ENCODE measurements at regions not wholly inside any gene's neighbourhood (a gene's known extent, or its start where the extent isn't known, plus 50 kb on each side); places are given as distances from the start of the nearest gene placed in this dataset.

GRCh38 chr3:153783106-153783505 lies 338.1 kb upstream of the ARHGEF26 start (continued):
- no peak for TF ChIP-seq ZNF202 (tag by site-specific recombination; IDR thresholded peaks at IDR 0.05; ENCODE audit: borderline replicate concordance)
- TF ChIP-seq ZNF791 (tag by site-specific recombination; IDR thresholded peaks at IDR 0.05), result no peak

DNA sequence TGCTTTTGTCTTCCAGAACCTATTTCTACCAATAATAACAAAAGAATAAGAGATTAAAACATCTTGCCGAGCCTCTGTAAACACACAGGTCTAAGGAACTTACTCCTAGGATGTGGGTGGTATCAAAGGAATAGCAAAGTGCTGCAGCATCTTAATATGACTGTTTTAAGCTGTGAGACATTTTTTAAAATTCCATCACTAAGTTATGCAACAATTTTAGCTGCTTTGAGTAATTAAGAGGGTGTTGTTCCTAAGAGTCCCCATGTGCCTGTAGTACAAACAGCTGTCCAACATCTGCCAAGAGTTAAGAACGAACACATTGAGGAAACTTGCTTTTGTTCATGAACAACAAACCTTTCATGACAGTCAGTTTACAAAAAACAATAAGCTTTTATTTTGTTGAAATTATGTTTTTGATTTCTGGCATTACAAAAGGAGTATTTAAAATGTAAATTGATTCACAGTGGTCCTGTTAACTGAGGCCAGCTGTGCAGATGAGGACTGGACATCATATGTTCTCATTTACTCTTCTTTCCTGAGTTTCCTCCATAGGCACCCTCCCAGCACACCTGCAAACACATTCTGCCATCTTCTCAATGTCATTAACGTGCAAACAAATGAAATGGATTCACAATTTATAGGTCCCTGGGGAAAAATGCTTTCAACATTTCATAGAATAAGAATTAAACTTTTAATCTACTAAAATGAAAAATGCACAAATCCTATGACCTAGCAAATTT lies 337.3 kb upstream of the ARHGEF26 start:
- no peaks in the 10 kb centered on the region for H3K4me1 ChIP-seq (ENCODE audit: control insufficient read depth, insufficient read depth, low read length)
- CTCF ChIA-PET, result no interaction called here
- no peak overlapping the region for H3K4me3 ChIP-seq (ENCODE audit: low read depth, low read length)
- H3K9me3 ChIP-seq (ENCODE audit: control insufficient read depth, insufficient read depth, low read depth, low read length), result no peaks in the 10 kb centered on the region
- TF ChIP-seq ZNF341 (tag by site-specific recombination; IDR thresholded peaks at IDR 0.05; ENCODE audit: low read depth), result no peak
- no peak for TF ChIP-seq ZNF366 (tag by site-specific recombination; conservative IDR thresholded peaks at IDR 0.05)
- no peak for TF ChIP-seq ZFP37 (tag by site-specific recombination; IDR thresholded peaks at IDR 0.05)
- TF ChIP-seq GLI2 (tag by site-specific recombination; IDR thresholded peaks at IDR 0.05; ENCODE audit: borderline replicate concordance, low read depth), result no peak
- TF ChIP-seq, protein P1, sequence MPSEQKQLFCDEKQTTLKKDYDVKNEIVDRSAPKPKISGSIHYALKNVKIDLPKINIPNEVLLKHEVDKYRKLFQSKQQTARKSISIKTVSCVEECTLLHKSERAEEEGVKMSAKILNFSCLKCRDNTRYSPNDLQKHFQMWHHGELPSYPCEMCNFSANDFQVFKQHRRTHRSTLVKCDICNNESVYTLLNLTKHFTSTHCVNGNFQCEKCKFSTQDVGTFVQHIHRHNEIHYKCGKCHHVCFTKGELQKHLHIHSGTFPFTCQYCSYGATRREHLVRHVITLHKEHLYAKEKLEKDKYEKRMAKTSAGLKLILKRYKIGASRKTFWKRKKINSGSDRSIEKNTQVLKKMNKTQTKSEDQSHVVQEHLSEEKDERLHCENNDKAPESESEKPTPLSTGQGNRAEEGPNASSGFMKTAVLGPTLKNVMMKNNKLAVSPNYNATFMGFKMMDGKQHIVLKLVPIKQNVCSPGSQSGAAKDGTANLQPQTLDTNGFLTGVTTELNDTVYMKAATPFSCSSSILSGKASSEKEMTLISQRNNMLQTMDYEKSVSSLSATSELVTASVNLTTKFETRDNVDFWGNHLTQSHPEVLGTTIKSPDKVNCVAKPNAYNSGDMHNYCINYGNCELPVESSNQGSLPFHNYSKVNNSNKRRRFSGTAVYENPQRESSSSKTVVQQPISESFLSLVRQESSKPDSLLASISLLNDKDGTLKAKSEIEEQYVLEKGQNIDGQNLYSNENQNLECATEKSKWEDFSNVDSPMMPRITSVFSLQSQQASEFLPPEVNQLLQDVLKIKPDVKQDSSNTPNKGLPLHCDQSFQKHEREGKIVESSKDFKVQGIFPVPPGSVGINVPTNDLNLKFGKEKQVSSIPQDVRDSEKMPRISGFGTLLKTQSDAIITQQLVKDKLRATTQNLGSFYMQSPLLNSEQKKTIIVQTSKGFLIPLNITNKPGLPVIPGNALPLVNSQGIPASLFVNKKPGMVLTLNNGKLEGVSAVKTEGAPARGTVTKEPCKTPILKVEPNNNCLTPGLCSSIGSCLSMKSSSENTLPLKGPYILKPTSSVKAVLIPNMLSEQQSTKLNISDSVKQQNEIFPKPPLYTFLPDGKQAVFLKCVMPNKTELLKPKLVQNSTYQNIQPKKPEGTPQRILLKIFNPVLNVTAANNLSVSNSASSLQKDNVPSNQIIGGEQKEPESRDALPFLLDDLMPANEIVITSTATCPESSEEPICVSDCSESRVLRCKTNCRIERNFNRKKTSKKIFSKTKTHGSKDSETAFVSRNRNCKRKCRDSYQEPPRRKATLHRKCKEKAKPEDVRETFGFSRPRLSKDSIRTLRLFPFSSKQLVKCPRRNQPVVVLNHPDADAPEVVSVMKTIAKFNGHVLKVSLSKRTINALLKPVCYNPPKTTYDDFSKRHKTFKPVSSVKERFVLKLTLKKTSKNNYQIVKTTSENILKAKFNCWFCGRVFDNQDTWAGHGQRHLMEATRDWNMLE (tag by site-specific recombination; conservative IDR thresholded peaks at IDR 0.05; ENCODE audit: low read depth), result no peak
- TF ChIP-seq ZNF416 (tag by site-specific recombination; IDR thresholded peaks at IDR 0.05), result no peak
- no peak for TF ChIP-seq KLF8 (tag by site-specific recombination; IDR thresholded peaks at IDR 0.05)
- no peak for TF ChIP-seq ZNF211 (tag by site-specific recombination; IDR thresholded peaks at IDR 0.05; ENCODE audit: low read depth)
- no peak for TF ChIP-seq YY1 (tag by site-specific recombination; IDR thresholded peaks at IDR 0.05)
- TF ChIP-seq ZNF16 (tag by site-specific recombination; IDR thresholded peaks at IDR 0.05; ENCODE audit: low read depth), result no peak
- TF ChIP-seq ZNF549 (tag by site-specific recombination; IDR thresholded peaks at IDR 0.05), result no peak
- no peak for TF ChIP-seq ZNF292 (tag by site-specific recombination; IDR thresholded peaks at IDR 0.05; ENCODE audit: borderline replicate concordance, low read depth)
- TF ChIP-seq ZNF155 (tag by site-specific recombination; IDR thresholded peaks at IDR 0.05), result no peak
- TF ChIP-seq ZNF768 (tag by site-specific recombination; IDR thresholded peaks at IDR 0.05), result no peak
- no peak overlapping the region for H3K27ac ChIP-seq (ENCODE audit: extremely low read depth, low read depth, low read length)
- H3K36me3 ChIP-seq (ENCODE audit: control insufficient read depth in 2 of 2, insufficient read depth in 1 of 2, low read length in 2 of 2), result no peaks in the 10 kb centered on the region
- POLR2A ChIA-PET, result interaction anchor here (0.6 kb wide), 1 partner anchor 1515 kb away, joined by 3 read pairs; no protein-coding TSS in a partner anchor

- Histone ChIP-seq H3K27ac (ENCODE audit: extremely low read depth, low read depth, low read length) (no peak overlapping the region), H3K4me3 (ENCODE audit: low read depth, low read length) (no peak overlapping the region), H3K36me3 (ENCODE audit: control insufficient read depth in 2 of 2, insufficient read depth in 1 of 2, low read length in 2 of 2) (no peaks in the 10 kb centered on the region), H3K9me3 (ENCODE audit: control insufficient read depth, insufficient read depth, low read depth, low read length) (no peaks in the 10 kb centered on the region), H3K4me1 (ENCODE audit: control insufficient read depth, insufficient read depth, low read length) (no peaks in the 10 kb centered on the region)
- TF ChIP-seq OVOL3 (tag by site-specific recombination; IDR thresholded peaks at IDR 0.05) (no peak), ZNF184 (tag by site-specific recombination; IDR thresholded peaks at IDR 0.05) (no peak), GLI2 (tag by site-specific recombination; IDR thresholded peaks at IDR 0.05; ENCODE audit: borderline replicate concordance, low read depth) (no peak), ZNF132 (tag by site-specific recombination; IDR thresholded peaks at IDR 0.05; ENCODE audit: borderline replicate concordance) (no peak), ZFP3 (tag by site-specific recombination; IDR thresholded peaks at IDR 0.05; ENCODE audit: low read depth) (no peak)
- ChIA-PET POLR2A (no interaction called here), CTCF (no interaction called here)
These were observed 335.3 kb upstream of the ARHGEF26 start for GRCh38 chr3:153785901-153786300.

Measured in HEK293 (cell line).